GM12878 (cell line): ENCODE measurements at regions not wholly inside any gene's neighbourhood (a gene's known extent, or its start where the extent isn't known, plus 50 kb on each side); places are given as distances from the start of the nearest gene placed in this dataset.

Experiments
- CTCF ChIP-seq, 3 experiments: IDR thresholded peaks in 2 of 3; conservative IDR thresholded peaks in 1 of 3; 2 replicates each; pipeline ENCODE4 v1.5.1; 2011; ENCODE audit warnings: low read depth in 3 of 3, low read length in 3 of 3, mild to moderate bottlenecking in 3 of 3, control low read depth in 2 of 3, moderate library complexity in 2 of 3, inconsistent platforms in 1 of 3, mixed read lengths in 1 of 3; ENCODE audit not compliant: control insufficient read depth in 2 of 3, insufficient read depth in 1 of 3; ENCODE audit errors: extremely low read depth in 1 of 3
- JUND ChIP-seq: IDR thresholded peaks from 2 replicates; pipeline ENCODE4 v1.6.1; 2012; ENCODE audit warnings: low read depth, mild to moderate bottlenecking, low read length, improper control_type of control experiment, moderate library complexity
- POLR2A ChIP-seq: IDR thresholded peaks from 2 replicates; pipeline ENCODE4 v1.6.1; 2011; ENCODE audit warnings: low read depth, mild to moderate bottlenecking, low read length
- RB1 ChIP-seq: fragments of 450-650 bp; formaldehyde crosslinking; IDR thresholded peaks from 2 replicates; pipeline ENCODE4 v1.6.1; 2017; ENCODE audit warnings: mild to moderate bottlenecking, borderline replicate concordance

- TF ChIP-seq CTCF (IDR thresholded peaks at IDR 0.05 in 2 of 3, conservative IDR thresholded peaks at IDR 0.05 in 1 of 3; ENCODE audit: control insufficient read depth in 2 of 3, extremely low read depth in 1 of 3, insufficient read depth in 1 of 3, low read depth in 3 of 3, low read length in 3 of 3) (no peak), JUND (no peak), POLR2A (no peak), RB1 (no peak)
Observed at GRCh38 chr12:67926063-67926462, 63.2 kb upstream of the IFNG-AS1 start.
